ENCODE measurements at regions not wholly inside any gene's neighbourhood (a gene's known extent, or its start where the extent isn't known, plus 50 kb on each side); places are given as distances from the start of the nearest gene placed in this dataset.
"Not testable (repeated sequence)": the region's sequence is repeated elsewhere in the genome, so short reads cannot be mapped to it uniquely, and the experiment has no call there.

GRCh38 chr5:83404182-83404716 lies 67.3 kb upstream of the VCAN start:
- no peak for DNase-seq (ENCODE audit: low read depth)
- no peak for TF ChIP-seq MYC (IDR thresholded peaks at IDR 0.05; ENCODE audit: low read depth, low read length)
- no peak for TF ChIP-seq POLR2A (IDR thresholded peaks at IDR 0.05; ENCODE audit: extremely low read depth, insufficient read length)
- TF ChIP-seq CTCF (IDR thresholded peaks at IDR 0.05; ENCODE audit: low read depth, low read length), result no peak
- no peak for TF ChIP-seq MAX (IDR thresholded peaks at IDR 0.05; ENCODE audit: low read depth, low read length)
- no peak overlapping the region for H3K4me3 ChIP-seq (ENCODE audit: low read depth, low read length)

GRCh38 chr5:83405662-83406061 lies 65.9 kb upstream of the VCAN start:
- no peak for TF ChIP-seq CTCF (IDR thresholded peaks at IDR 0.05; ENCODE audit: low read depth, low read length)
- no peak for TF ChIP-seq MAX (IDR thresholded peaks at IDR 0.05; ENCODE audit: low read depth, low read length)
- no peak for TF ChIP-seq MYC (IDR thresholded peaks at IDR 0.05; ENCODE audit: low read depth, low read length)
- TF ChIP-seq POLR2A (IDR thresholded peaks at IDR 0.05; ENCODE audit: extremely low read depth, insufficient read length), result no peak
- no peak for DNase-seq (ENCODE audit: low read depth)
- H3K4me3 ChIP-seq (ENCODE audit: low read depth, low read length), result no peak overlapping the region

- no peak for DNase-seq (ENCODE audit: low read depth)
- TF ChIP-seq CTCF (IDR thresholded peaks at IDR 0.05; ENCODE audit: low read depth, low read length) (no peak), MAX (IDR thresholded peaks at IDR 0.05; ENCODE audit: low read depth, low read length) (no peak), POLR2A (IDR thresholded peaks at IDR 0.05; ENCODE audit: extremely low read depth, insufficient read length) (no peak), MYC (IDR thresholded peaks at IDR 0.05; ENCODE audit: low read depth, low read length) (no peak)
- H3K4me3 ChIP-seq (ENCODE audit: low read depth, low read length), result no peak overlapping the region
Observed at GRCh38 chr5:83406906-83407305, 64.6 kb upstream of the VCAN start.

GRCh38 chr5:83407931-83408330 lies 63.6 kb upstream of the VCAN start:
- TF ChIP-seq MYC (IDR thresholded peaks at IDR 0.05; ENCODE audit: low read depth, low read length) (no peak), MAX (IDR thresholded peaks at IDR 0.05; ENCODE audit: low read depth, low read length) (no peak)
- H3K4me3 ChIP-seq (ENCODE audit: low read depth, low read length), result no peak overlapping the region
- DNase-seq (ENCODE audit: low read depth), result no peak

- H3K4me3 ChIP-seq (ENCODE audit: low read depth, low read length), result no peak overlapping the region
- DNase-seq (ENCODE audit: low read depth), result no peak
- TF ChIP-seq MYC (IDR thresholded peaks at IDR 0.05; ENCODE audit: low read depth, low read length), result no peak
- no peak for TF ChIP-seq POLR2A (IDR thresholded peaks at IDR 0.05; ENCODE audit: extremely low read depth, insufficient read length)
- no peak for TF ChIP-seq MAX (IDR thresholded peaks at IDR 0.05; ENCODE audit: low read depth, low read length)
- TF ChIP-seq CTCF (IDR thresholded peaks at IDR 0.05; ENCODE audit: low read depth, low read length), result no peak
Observed at GRCh38 chr5:83408719-83409118, 62.8 kb upstream of the VCAN start.

GRCh38 chr5:83409776-83410175 lies 61.8 kb upstream of the VCAN start:
- not testable (repeated sequence) for DNase-seq (ENCODE audit: low read depth); H3K4me3 ChIP-seq (ENCODE audit: low read depth, low read length)

GRCh38 chr5:83410319-83410718 lies 61.2 kb upstream of the VCAN start:
- DNase-seq (ENCODE audit: low read depth), result peak; percentile 58
- H3K4me3 ChIP-seq (ENCODE audit: low read depth, low read length), result not testable (repeated sequence)

Data from NB4 (cell line).